Coronary artery (tissue), 2 donors: ENCODE measurements at regions not wholly inside any gene's neighbourhood (a gene's known extent, or its start where the extent isn't known, plus 50 kb on each side); places are given as distances from the start of the nearest gene placed in this dataset.
A peak's percentile ranks its signal among the peaks of the same experiment; 100 is the strongest.
"Not testable (repeated sequence)": the region's sequence is repeated elsewhere in the genome, so short reads cannot be mapped to it uniquely, and the experiment has no call there.

Source experiments
- DNase-seq: peaks from one replicate; pipeline ENCODE4 v3.0.0-alpha.2; 2017; ENCODE audit warnings: low spot score
- H3K27ac ChIP-seq, 2 donors: fragments of 200-600 bp; sonication (generic); one replicate each; pipeline ENCODE4 v1.5.1; 2016 to 2019
- H3K4me3 ChIP-seq: fragments of 200-600 bp; sonication (generic); 2 replicates; pipeline ENCODE4 v1.5.1; 2016; ENCODE audit warnings: mild to moderate bottlenecking, moderate library complexity
- TF ChIP-seq, protein P1 (sequence below): fragments of 200-600 bp; sonication (generic); IDR thresholded peaks from one replicate; pipeline ENCODE4 v1.5.1; 2019; ENCODE audit warnings: antibody characterized with exemption

DNA sequence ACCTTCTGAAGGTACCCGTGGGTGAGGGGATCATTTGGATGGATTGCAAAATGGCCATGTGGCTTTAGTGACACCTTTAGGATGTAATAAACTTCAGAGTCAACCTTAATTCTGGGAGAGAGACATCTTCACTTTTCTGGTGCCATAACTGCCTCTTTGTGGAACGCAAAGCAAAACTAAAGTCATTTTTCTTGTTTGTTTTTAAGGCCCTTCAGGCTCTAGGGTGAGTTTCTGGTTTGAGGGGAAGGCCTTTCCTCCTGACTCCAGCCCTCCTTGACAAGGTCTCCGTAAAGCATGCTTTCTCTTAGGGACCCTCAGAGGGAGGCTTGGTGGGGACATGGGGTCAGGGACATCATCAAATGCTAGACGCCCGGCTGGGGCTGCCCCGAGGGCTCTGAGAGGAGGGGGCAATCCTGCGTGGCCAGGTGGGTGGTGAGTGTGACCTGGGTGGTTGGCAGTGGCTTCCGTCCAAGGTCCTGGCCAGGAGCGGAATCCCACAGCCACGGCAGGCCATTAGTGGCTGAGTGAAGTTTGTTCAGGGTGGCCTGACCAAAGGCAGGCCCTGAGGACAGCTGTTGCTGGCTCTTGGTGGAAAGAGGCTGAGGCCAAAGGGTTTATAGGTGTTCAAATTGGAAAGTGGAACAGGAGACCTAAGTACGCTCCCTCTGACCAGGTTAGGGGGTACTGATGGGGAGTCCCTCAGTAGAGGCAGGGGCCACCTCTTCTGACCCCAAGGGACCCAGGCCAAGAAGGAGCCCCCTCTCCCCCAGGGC is 112.2 kb downstream of the METRNL start:
- TF ChIP-seq, protein P1, sequence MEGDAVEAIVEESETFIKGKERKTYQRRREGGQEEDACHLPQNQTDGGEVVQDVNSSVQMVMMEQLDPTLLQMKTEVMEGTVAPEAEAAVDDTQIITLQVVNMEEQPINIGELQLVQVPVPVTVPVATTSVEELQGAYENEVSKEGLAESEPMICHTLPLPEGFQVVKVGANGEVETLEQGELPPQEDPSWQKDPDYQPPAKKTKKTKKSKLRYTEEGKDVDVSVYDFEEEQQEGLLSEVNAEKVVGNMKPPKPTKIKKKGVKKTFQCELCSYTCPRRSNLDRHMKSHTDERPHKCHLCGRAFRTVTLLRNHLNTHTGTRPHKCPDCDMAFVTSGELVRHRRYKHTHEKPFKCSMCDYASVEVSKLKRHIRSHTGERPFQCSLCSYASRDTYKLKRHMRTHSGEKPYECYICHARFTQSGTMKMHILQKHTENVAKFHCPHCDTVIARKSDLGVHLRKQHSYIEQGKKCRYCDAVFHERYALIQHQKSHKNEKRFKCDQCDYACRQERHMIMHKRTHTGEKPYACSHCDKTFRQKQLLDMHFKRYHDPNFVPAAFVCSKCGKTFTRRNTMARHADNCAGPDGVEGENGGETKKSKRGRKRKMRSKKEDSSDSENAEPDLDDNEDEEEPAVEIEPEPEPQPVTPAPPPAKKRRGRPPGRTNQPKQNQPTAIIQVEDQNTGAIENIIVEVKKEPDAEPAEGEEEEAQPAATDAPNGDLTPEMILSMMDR, result no peak
- Histone ChIP-seq H3K27ac (peak overlapping the region in 1 of 2 donors; percentile 73), H3K4me3 (no peak overlapping the region)
- DNase-seq, result peak; percentile 71

DNA sequence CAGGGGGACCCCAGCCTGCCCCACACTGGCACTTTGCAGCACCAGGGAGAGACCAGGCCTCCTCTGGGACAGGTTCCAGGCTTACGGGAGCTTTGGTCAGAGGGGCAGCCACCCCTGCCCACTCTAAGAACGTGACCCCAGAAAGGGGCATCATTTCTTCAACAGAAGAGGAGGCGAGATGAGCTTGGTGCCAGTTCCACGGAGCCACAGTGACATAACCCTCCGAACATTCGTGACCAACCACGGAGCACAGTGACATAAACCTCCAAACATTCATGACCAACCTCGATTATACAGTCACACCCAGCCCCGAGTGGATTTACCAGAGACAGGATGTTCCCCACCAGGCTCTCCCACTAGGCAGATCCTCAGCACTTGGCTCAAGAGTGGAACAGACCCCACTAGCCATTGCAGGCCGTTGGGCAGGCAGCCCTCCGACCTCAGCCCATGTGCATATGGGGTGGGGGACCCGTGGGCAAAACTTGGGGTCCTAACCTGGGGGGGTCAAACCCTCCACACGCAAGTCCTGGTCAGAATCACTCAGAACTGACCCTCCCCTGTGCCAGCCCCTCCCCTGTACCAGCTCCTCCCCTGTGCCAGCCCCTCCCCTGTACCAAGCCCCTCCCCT is 112.9 kb downstream of the METRNL start:
- DNase-seq, result peak; percentile 77
- TF ChIP-seq, protein P1, result no peak
- Histone ChIP-seq H3K27ac (peak overlapping the region in 1 of 2 donors; percentile 73), H3K4me3 (no peak overlapping the region)

DNA sequence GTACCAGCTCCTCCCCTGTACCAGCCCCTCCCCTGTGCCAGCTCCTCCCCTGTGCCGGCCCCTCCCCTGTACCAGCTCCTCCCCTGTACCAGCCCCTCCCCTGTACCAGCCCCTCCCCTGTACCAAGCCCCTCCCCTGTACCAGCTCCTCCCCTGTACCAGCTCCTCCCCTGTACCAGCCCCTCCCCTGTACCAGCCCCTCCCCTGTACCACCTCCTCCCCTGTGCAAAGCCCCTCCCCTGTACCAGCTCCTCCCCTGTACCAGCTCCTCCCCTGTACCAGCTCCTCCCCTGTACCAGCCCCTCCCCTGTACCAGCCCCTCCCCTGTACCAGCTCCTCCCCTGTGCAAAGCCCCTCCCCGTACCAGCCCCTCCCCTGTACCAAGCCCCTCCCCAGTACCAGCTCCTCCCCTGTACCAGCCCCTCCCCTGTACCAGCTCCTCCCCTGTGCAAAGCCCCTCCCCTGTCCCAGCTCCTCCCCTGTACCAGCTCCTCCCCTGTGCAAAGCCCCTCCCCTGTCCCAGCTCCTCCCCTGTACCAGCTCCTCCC is 113.5 kb downstream of the METRNL start:
- peak; percentile 59 for DNase-seq
- peak overlapping the region in 1 of 2 donors; percentile 90 for H3K27ac ChIP-seq
- H3K4me3 ChIP-seq, result not testable (repeated sequence)

DNA sequence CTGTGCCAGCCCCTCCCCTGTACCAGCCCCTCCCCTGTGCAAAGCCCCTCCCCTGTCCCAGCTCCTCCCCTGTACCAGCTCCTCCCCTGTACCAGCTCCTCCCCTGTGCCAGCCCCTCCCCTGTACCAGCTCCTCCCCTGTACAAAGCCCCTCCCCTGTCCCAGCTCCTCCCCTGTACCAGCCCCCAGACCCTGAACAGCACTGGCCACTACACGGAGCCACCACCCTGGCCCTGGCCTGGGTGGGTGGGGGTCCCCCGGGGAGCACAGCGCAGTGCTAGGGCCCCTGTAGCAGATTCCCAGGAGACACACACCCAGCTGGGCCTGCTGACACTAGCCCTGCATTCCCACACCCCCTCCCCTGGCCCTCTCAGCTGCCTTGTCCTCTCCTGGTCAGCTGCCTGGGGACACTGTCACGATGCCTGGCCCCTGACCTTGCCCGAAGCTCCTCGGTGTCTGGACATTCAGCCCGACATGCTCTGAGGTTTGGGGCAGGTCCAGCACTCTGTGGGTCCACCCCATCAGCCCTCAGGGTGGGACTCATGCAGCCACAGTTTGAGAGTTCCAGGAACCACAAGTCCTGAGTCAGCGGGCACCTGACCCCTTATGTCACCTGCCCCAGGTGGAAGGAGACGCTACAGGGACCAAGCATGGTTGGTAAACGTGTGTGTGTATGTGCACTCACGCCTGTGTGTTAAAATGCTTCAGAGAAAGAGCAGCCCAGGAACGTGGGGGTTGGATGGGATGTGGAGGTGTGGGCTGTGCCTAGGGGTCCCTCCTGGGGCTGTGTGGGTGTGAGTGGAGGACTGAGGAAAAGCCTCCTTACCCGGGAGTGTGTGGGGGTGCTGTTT is 114.2 kb downstream of the METRNL start:
- DNase-seq, result no peak
- Histone ChIP-seq H3K27ac (peak overlapping the region in 1 of 2 donors; percentile 90), H3K4me3 (no peak overlapping the region)
- TF ChIP-seq, protein P1, result no peak

DNA sequence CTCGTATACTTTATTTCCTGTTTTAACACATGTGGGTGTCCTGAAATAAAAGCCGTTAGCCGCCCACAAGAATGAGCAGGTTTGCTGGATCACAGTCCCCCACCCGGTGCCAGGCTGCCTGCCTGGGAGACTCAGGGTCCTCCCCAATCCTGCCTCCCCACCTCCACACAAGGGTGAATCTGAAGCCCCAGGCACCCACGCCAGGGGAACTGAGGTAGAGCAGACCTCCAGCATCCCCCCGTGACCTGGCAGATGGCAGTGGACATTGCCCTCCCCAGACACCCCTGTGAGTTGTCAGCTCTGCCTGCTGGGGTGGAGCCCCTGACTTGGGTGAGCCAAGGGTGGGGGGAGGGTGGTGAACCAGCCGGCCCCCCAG is 114.8 kb downstream of the METRNL start:
- no peak for DNase-seq

DNA sequence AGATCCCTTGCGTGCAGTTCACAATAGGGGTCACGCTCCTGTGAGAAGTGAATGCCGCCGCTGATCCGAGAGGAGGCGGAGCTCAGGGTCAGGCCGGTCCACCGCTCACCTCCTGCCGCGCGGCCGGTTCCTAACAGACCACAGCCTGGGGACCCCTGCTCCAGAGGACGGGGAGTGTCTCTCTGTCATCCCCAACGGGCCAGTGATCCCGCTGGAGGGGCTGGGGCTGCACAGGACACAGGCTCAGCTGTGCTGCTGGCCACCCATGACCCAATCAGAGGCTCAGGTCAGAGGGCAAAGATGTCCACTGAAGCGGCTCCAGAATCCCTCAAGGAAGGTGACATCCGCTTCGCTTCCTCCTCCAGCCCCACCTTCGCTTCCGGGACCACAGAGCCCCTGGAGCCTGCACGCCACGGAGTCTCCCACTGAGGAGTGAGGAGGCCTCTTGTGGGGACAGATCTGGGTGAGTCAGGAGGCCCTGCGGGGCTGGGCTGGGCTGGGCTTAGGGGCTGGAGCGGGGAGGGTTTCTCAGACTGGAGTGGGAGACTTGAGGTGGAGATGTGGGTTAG is 115.4 kb downstream of the METRNL start:
- no peak for DNase-seq
- TF ChIP-seq, protein P1, result no peak
- Histone ChIP-seq H3K4me3 (peak overlapping the region; percentile 38), H3K27ac (peak overlapping the region; percentile 64 to 90)

More for the DNA sequence above, 114.8 kb downstream of the METRNL start:
- TF ChIP-seq, protein P1, result no peak
- Histone ChIP-seq H3K27ac (peak overlapping the region in 1 of 2 donors; percentile 90), H3K4me3 (no peak overlapping the region)
